HG03520 (cell line): ENCODE measurements at regions not wholly inside any gene's neighbourhood (a gene's known extent, or its start where the extent isn't known, plus 50 kb on each side); places are given as distances from the start of the nearest gene placed in this dataset.
"Not testable (repeated sequence)": the region's sequence is repeated elsewhere in the genome, so short reads cannot be mapped to it uniquely, and the experiment has no call there.

Experiments used
- ATAC-seq: cut with Tn5 transposase; IDR thresholded peaks from one replicate; pipeline ENCODE4 v1.9.1; 2021; ENCODE audit warnings: mild to moderate bottlenecking, moderate library complexity; ENCODE audit not compliant: unreplicated experiment

- ATAC-seq = no peak
These were observed 58.4 kb upstream of the PPP1R12A start for GRCh38 chr12:79993106-79993862.

GRCh38 chr12:79991586-79991985, 56.7 kb upstream of the PPP1R12A start:
- no peak for ATAC-seq

- not testable (repeated sequence) for ATAC-seq
These were observed 55.8 kb upstream of the PPP1R12A start for GRCh38 chr12:79990509-79991338.

GRCh38 chr12:79988368-79988767, 53.5 kb upstream of the PPP1R12A start:
- ATAC-seq = no peak

- no peak for ATAC-seq
These were observed 52.8 kb upstream of the PPP1R12A start for GRCh38 chr12:79987731-79988130.
